ENCODE measurements at regions not wholly inside any gene's neighbourhood (a gene's known extent, or its start where the extent isn't known, plus 50 kb on each side); places are given as distances from the start of the nearest gene placed in this dataset.

DNA sequence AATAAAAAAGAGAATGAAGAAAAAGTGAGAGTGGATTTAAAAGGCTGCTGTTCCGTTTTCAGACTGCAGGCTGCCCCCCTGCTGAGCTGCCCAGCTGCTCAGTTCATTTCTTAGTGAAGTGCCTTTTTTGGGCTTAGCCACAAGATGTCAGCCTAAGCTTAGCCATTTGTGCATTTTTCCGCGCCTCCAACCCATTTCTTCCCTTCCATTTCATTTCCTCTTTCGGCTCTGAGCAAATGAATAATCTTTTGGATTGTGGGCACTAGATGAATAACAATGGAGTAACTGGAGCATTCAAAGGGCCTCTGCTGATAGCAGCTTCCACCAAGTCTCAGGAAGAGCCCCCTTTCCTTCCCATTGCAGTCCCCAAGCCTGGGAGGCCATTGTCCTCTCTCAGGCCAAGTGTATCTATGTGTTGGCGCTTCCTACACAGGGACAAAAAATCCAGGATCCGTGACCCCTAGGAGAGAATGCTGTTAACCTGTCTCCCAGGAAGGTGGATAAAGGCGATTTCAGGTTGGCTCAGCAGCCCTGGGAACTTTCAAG is 83.5 kb upstream of the SPTLC3 start:
- H3K14ac ChIP-seq (ENCODE audit: insufficient read depth, low read length), result no peak overlapping the region
- no peak overlapping the region for H2BK12ac ChIP-seq (ENCODE audit: insufficient read length, low read depth, low read length)
- no peaks in the 10 kb centered on the region for H3K27me3 ChIP-seq (ENCODE audit: insufficient read depth, low read length)
- peaks cover 8 to 24% of the 10 kb centered on the region in 2 experiments for H3K9me3 Mint-ChIP-seq
- H3K4me2 ChIP-seq (ENCODE audit: insufficient read depth, insufficient read length, low read length), result no peak overlapping the region
- H2BK15ac ChIP-seq (ENCODE audit: low read depth, low read length), result no peak overlapping the region
- H3K4me1 ChIP-seq (ENCODE audit: insufficient read depth, low read length), result no peaks in the 10 kb centered on the region
- H2BK120ac ChIP-seq (ENCODE audit: low read depth, low read length, poor library complexity, severe bottlenecking), result no peak overlapping the region
- H2BK5ac ChIP-seq (ENCODE audit: insufficient read length, low read length), result no peak overlapping the region
- H3K4me3 Mint-ChIP-seq, result no peak overlapping the region
- H2AFZ ChIP-seq (ENCODE audit: low read length), result no peak overlapping the region
- no peak overlapping the region for H3T11ph ChIP-seq (ENCODE audit: low read length)
- no peak overlapping the region for H4K8ac ChIP-seq (replicated peaks; ENCODE audit: insufficient read length, low read depth, low read length)
- no peak overlapping the region for H3K18ac ChIP-seq (ENCODE audit: insufficient read length, low read depth, low read length)
- H3K9ac ChIP-seq (ENCODE audit: extremely low read depth, insufficient read length, low read length), result no peak overlapping the region
- H2AK5ac ChIP-seq (ENCODE audit: insufficient read length, low read length), result no peak overlapping the region
- no peaks in the 10 kb centered on the region for H4K20me1 ChIP-seq (ENCODE audit: control insufficient read depth, insufficient read depth, insufficient read length)
- WGBS (ENCODE audit: extremely low coverage, insufficient read length, low lambda C conversion rate), result no CpG with 5 or more reads among the region's 7 CpGs
- peaks cover 5% of the 10 kb centered on the region; the same call in 1 of the 2 replicates for H3K27me3 Mint-ChIP-seq (ENCODE audit: low read depth)
- no peak overlapping the region for H2BK20ac ChIP-seq (ENCODE audit: low read depth, low read length, poor library complexity, severe bottlenecking)
- no peak overlapping the region for H4K91ac ChIP-seq (ENCODE audit: insufficient read length, low read depth, low read length)
- peak overlapping the region in 1 of 3 experiments; percentile 42; a peak in 1 of 7 replicates for H3K27ac Mint-ChIP-seq
- no peaks in the 10 kb centered on the region for H3K79me2 ChIP-seq (ENCODE audit: insufficient read depth, low read length)
- no peak overlapping the region for H3K23ac ChIP-seq (ENCODE audit: insufficient read length, low read depth, low read length)
- H3K4me1 Mint-ChIP-seq, result peaks cover 38 to 44% of the 10 kb centered on the region in 2 experiments
- peak; percentile 66 for DNase-seq
- H3K9me3 ChIP-seq (ENCODE audit: control insufficient read depth, low read depth, low read length), result peaks cover 13% of the 10 kb centered on the region
- no peak overlapping the region for H4K5ac ChIP-seq (ENCODE audit: insufficient read length, low read depth, low read length)
- TF ChIP-seq, protein P1, sequence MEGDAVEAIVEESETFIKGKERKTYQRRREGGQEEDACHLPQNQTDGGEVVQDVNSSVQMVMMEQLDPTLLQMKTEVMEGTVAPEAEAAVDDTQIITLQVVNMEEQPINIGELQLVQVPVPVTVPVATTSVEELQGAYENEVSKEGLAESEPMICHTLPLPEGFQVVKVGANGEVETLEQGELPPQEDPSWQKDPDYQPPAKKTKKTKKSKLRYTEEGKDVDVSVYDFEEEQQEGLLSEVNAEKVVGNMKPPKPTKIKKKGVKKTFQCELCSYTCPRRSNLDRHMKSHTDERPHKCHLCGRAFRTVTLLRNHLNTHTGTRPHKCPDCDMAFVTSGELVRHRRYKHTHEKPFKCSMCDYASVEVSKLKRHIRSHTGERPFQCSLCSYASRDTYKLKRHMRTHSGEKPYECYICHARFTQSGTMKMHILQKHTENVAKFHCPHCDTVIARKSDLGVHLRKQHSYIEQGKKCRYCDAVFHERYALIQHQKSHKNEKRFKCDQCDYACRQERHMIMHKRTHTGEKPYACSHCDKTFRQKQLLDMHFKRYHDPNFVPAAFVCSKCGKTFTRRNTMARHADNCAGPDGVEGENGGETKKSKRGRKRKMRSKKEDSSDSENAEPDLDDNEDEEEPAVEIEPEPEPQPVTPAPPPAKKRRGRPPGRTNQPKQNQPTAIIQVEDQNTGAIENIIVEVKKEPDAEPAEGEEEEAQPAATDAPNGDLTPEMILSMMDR (conservative IDR thresholded peaks at IDR 0.05), result peak; percentile 91
- H3K23me2 ChIP-seq (ENCODE audit: insufficient read length, low read depth, low read length, poor library complexity, severe bottlenecking), result no peaks in the 10 kb centered on the region
- no peak overlapping the region for H3K56ac ChIP-seq (ENCODE audit: insufficient read length, low read depth, low read length)
- peaks cover 6 to 19% (median 15%) of the 10 kb centered on the region in 3 experiments; a peak in 6 of 7 replicates for H3K36me3 Mint-ChIP-seq (ENCODE audit: insufficient read depth in 1 of 3, low read depth in 3 of 3)
- H3K4ac ChIP-seq (ENCODE audit: low read depth, low read length), result no peak overlapping the region
- no peak overlapping the region for H3K27ac ChIP-seq (ENCODE audit: insufficient read length, low read depth, low read length)
- H3K79me1 ChIP-seq (ENCODE audit: insufficient read depth, low read depth, low read length, poor library complexity, severe bottlenecking), result no peaks in the 10 kb centered on the region
